Activated naive CD8-positive, alpha-beta T cell treated with anti-CD3 and anti-CD28 coated beads, Interleukin-2, amount 50 U/mL, for 24 hours (primary cell): ENCODE measurements at regions not wholly inside any gene's neighbourhood (a gene's known extent, or its start where the extent isn't known, plus 50 kb on each side); places are given as distances from the start of the nearest gene placed in this dataset.
A peak's percentile ranks its signal among the peaks of the same experiment; 100 is the strongest.

ENCODE experiments used
- ATAC-seq: fragments of 150-1000 bp; cut with Tn5 transposase; one replicate; pipeline ENCODE4 v1.10.0; 2021
- DNase-seq: peaks from one replicate; pipeline ENCODE4 v3.0.0; 2021
- H3K27ac Mint-ChIP-seq: one replicate; pipeline ENCODE4 v1.8.0; 2021; ENCODE audit warnings: mild to moderate bottlenecking, mixed read lengths
- H3K27me3 Mint-ChIP-seq: one replicate; pipeline ENCODE4 v1.8.0; 2021; ENCODE audit warnings: mixed read lengths
- H3K36me3 Mint-ChIP-seq: one replicate; pipeline ENCODE4 v1.8.0; 2021; ENCODE audit warnings: low read depth, mixed read lengths
- H3K4me1 Mint-ChIP-seq: one replicate; pipeline ENCODE4 v1.8.0; 2021; ENCODE audit warnings: mixed read lengths
- H3K4me3 Mint-ChIP-seq: one replicate; pipeline ENCODE4 v1.8.0; 2021; ENCODE audit warnings: mild to moderate bottlenecking, moderate library complexity, mixed read lengths
- H3K9me3 Mint-ChIP-seq: one replicate; pipeline ENCODE4 v1.8.0; 2021; ENCODE audit warnings: mixed read lengths

GRCh38 chr6:68333442-68333841 is 301.6 kb upstream of the ADGRB3 start:
- no peaks in the 10 kb centered on the region for H3K9me3 Mint-ChIP-seq
- DNase-seq (no peak), ATAC-seq (no peak)
- H3K27me3 Mint-ChIP-seq, result no peaks in the 10 kb centered on the region
- no peaks in the 10 kb centered on the region for H3K36me3 Mint-ChIP-seq
- no peak overlapping the region for H3K27ac Mint-ChIP-seq
- H3K4me1 Mint-ChIP-seq, result no peaks in the 10 kb centered on the region
- no peak overlapping the region for H3K4me3 Mint-ChIP-seq

- Mint-ChIP-seq H3K4me3 (no peak overlapping the region), H3K27me3 (no peaks in the 10 kb centered on the region), H3K4me1 (no peaks in the 10 kb centered on the region), H3K9me3 (no peaks in the 10 kb centered on the region), H3K27ac (no peak overlapping the region), H3K36me3 (no peaks in the 10 kb centered on the region)
- ATAC-seq (no peak), DNase-seq (no peak)
These were observed 306.9 kb upstream of the ADGRB3 start for GRCh38 chr6:68328156-68328555.

DNA sequence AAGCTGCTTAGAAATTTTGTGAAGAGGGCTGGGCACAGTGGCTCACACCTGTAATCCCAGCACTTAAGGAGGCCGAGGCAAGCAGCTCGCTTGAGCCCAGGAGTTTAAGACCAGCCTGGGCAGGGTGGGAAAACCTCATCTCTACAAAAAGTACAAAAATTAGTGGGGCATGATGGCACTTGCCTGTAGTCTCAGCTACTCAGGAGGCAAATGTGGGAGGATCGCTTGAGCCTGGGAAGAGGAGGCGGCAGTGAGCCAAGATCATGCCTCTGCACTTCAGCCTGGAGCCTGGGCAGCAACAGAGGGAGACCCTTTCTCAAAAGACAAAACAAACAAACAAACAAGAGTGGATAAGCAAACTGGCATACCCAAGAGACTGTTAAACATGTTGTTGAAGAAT is 308.3 kb upstream of the ADGRB3 start:
- no peak for DNase-seq
- H3K4me3 Mint-ChIP-seq, result no peak overlapping the region
- ATAC-seq, result no peak
- H3K9me3 Mint-ChIP-seq, result peaks cover 4% of the 10 kb centered on the region
- H3K27me3 Mint-ChIP-seq, result no peaks in the 10 kb centered on the region
- H3K36me3 Mint-ChIP-seq, result no peaks in the 10 kb centered on the region
- H3K27ac Mint-ChIP-seq, result no peak overlapping the region
- no peaks in the 10 kb centered on the region for H3K4me1 Mint-ChIP-seq

- DNase-seq (no peak), ATAC-seq (no peak)
- no peaks in the 10 kb centered on the region for H3K36me3 Mint-ChIP-seq
- H3K9me3 Mint-ChIP-seq, result no peaks in the 10 kb centered on the region
- no peak overlapping the region for H3K27ac Mint-ChIP-seq
- no peaks in the 10 kb centered on the region for H3K4me1 Mint-ChIP-seq
- H3K27me3 Mint-ChIP-seq, result no peaks in the 10 kb centered on the region
- no peak overlapping the region for H3K4me3 Mint-ChIP-seq
These were observed 317.7 kb upstream of the ADGRB3 start for GRCh38 chr6:68317366-68317765.

DNA sequence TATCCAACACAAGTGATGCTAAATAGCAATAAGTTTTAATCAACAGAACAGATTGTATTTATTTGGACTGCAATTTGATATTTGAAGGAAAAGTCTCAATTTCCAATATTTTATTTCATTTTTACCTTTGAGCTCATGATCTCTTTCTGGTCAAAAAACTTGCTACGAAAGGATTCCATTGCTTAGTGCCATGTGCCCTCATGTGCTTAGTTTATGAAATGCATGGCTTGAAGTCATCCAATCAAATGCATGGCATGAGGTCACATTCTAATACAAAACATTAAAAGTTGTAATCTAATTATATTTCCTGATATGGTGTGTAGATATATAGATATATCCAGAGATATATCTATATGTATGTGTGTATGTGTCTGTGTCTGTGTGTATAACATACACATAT is 321.2 kb upstream of the ADGRB3 start:
- Mint-ChIP-seq H3K27me3 (no peaks in the 10 kb centered on the region), H3K27ac (no peak overlapping the region), H3K9me3 (no peaks in the 10 kb centered on the region), H3K4me3 (no peak overlapping the region), H3K36me3 (no peaks in the 10 kb centered on the region), H3K4me1 (no peaks in the 10 kb centered on the region)
- ATAC-seq, result no peak
- no peak for DNase-seq

GRCh38 chr6:68307301-68307700 is 327.8 kb upstream of the ADGRB3 start:
- Mint-ChIP-seq H3K27me3 (no peaks in the 10 kb centered on the region), H3K9me3 (peaks cover 12% of the 10 kb centered on the region), H3K4me1 (no peaks in the 10 kb centered on the region), H3K4me3 (no peak overlapping the region), H3K27ac (no peak overlapping the region), H3K36me3 (no peaks in the 10 kb centered on the region)
- no peak for DNase-seq
- no peak for ATAC-seq

GRCh38 chr6:68296126-68296525 is 339.0 kb upstream of the ADGRB3 start:
- DNase-seq (no peak), ATAC-seq (no peak)
- peaks cover 25% of the 10 kb centered on the region for H3K9me3 Mint-ChIP-seq
- no peak overlapping the region for H3K4me3 Mint-ChIP-seq
- H3K27ac Mint-ChIP-seq, result no peak overlapping the region
- H3K36me3 Mint-ChIP-seq, result no peaks in the 10 kb centered on the region
- no peaks in the 10 kb centered on the region for H3K4me1 Mint-ChIP-seq
- no peaks in the 10 kb centered on the region for H3K27me3 Mint-ChIP-seq

DNA sequence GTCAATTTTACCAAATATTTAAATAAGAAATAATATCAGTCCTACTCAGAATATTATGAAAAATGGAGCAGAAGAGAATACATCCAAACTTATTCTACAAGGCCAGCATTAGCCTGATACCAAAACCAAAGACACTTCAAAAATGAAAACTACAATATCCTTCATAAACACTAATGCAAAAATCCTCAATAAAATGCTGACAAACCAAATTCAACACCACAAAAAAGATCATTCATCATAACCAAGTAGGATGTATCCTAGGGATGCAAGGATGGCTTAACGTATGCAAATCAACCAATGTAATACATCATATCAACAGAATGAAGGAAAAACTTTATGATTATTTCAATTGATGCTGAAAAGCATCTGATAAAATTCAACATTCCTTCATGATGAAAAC is 352.4 kb upstream of the ADGRB3 start:
- no peaks in the 10 kb centered on the region for H3K27me3 Mint-ChIP-seq
- no peaks in the 10 kb centered on the region for H3K4me1 Mint-ChIP-seq
- H3K4me3 Mint-ChIP-seq, result no peak overlapping the region
- no peak for ATAC-seq
- DNase-seq, result no peak
- no peaks in the 10 kb centered on the region for H3K36me3 Mint-ChIP-seq
- H3K9me3 Mint-ChIP-seq, result peaks cover 7% of the 10 kb centered on the region
- no peak overlapping the region for H3K27ac Mint-ChIP-seq

DNA sequence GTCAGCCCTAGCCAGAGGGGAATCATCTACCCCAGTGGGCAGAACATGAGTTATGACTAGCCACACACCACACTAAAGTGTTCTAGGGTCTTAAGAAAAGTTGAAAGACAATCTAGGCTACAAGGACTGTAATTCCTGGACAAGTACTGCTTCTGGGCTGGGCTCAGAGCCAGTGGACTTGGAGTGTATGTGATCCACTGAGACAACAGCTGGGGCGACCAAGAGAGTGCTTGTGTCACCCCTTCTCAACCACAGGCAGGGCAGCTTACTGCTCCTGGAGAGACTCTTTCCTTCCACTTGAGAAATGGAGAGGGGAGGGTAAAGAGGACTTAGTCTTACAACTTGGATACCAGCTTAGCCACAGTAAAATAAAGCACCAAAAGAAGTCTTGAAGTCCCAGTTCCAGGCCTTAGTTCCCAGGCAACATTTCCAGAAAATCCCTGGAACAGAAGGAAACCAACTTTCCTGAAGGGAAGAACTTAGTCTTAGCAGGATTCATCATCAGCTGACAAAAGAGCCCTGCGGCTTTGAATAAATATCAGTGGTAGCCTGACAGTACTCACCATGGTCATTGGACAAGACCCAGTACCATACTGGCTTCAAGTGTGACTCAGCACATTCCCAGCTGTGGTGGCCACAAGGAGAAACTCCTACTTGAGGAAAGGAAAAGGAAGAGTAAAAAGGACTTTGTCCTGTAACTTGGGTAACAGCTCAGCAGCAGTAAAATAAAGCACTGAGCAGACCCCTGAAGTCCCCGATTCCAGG is 355.1 kb upstream of the ADGRB3 start:
- no peaks in the 10 kb centered on the region for H3K36me3 Mint-ChIP-seq
- no peak for DNase-seq
- no peak for ATAC-seq
- no peaks in the 10 kb centered on the region for H3K27me3 Mint-ChIP-seq
- H3K4me1 Mint-ChIP-seq, result no peaks in the 10 kb centered on the region
- peaks cover 7% of the 10 kb centered on the region for H3K9me3 Mint-ChIP-seq
- no peak overlapping the region for H3K4me3 Mint-ChIP-seq
- H3K27ac Mint-ChIP-seq, result no peak overlapping the region

- Mint-ChIP-seq H3K9me3 (no peaks in the 10 kb centered on the region), H3K27me3 (no peaks in the 10 kb centered on the region), H3K4me1 (no peaks in the 10 kb centered on the region), H3K36me3 (no peaks in the 10 kb centered on the region), H3K4me3 (no peak overlapping the region), H3K27ac (no peak overlapping the region)
- ATAC-seq (no peak), DNase-seq (no peak)
These were observed 361.8 kb upstream of the ADGRB3 start for GRCh38 chr6:68273297-68273696.

DNA sequence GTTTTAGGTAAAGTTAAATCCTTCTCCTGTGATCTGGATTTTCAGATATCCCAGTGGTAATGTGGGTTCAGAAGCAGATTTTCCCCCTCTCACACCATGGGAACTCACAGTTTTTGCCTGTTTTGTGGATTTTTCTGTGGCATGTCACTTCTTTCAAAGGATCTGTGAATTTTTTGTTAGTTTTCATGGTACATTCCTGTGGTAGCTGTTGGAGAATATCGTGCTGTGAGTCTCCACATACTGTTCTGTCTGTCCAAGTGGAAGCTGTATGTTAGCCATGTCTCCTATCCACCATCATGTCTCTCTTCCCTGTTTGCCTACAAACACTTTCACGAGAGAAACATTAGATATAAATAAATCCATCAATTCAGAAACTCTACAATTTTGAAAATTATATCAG is 378.7 kb upstream of the ADGRB3 start:
- Mint-ChIP-seq H3K4me1 (no peaks in the 10 kb centered on the region), H3K4me3 (no peak overlapping the region), H3K9me3 (peaks cover 36% of the 10 kb centered on the region), H3K27me3 (no peaks in the 10 kb centered on the region), H3K36me3 (no peaks in the 10 kb centered on the region), H3K27ac (no peak overlapping the region)
- ATAC-seq (no peak), DNase-seq (no peak)

DNA sequence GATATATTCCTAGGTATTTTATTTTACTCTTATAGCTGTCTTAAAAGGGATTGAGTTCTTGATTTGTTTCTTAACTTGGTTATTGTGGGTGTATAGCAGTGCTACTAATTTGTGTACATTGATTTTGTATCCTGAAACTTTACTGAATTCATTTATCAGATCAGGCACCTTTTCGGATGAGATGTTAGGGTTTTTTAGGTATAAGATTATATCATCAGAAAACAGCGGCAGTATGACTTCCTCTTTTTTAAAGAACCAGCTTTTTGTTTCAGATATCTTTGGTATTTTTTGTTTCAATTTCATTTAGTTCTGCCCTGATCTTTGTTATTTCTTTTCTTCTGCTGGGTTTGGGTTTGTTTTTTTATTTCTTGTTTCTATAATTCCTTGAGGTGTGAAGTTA is 382.4 kb upstream of the ADGRB3 start:
- Mint-ChIP-seq H3K4me3 (no peak overlapping the region), H3K27me3 (no peaks in the 10 kb centered on the region), H3K4me1 (no peaks in the 10 kb centered on the region), H3K27ac (no peak overlapping the region), H3K36me3 (no peaks in the 10 kb centered on the region), H3K9me3 (peaks cover 44% of the 10 kb centered on the region)
- ATAC-seq, result no peak
- no peak for DNase-seq

DNA sequence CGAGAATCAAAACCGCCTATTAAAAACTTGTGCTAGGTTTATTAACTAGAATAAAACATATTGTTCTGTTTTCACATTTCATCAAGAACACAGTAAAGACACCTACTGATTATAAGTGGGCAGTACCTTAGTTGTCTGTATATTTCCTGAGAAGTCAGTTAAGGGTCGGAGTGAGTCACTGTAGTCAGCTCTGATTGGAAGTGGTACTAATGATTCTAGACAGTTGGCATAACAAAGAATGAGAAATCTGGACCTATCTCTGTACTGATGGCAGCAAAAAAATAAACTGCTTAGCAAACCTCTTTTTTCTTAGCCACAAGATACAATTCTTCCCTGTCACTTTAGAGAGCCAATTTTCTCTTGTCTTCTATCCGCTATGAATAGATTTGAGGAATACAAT is 387.3 kb upstream of the ADGRB3 start:
- no peaks in the 10 kb centered on the region for H3K27me3 Mint-ChIP-seq
- no peak overlapping the region for H3K4me3 Mint-ChIP-seq
- DNase-seq (no peak), ATAC-seq (no peak)
- no peak overlapping the region for H3K27ac Mint-ChIP-seq
- peaks cover 20% of the 10 kb centered on the region for H3K9me3 Mint-ChIP-seq
- H3K4me1 Mint-ChIP-seq, result no peaks in the 10 kb centered on the region
- H3K36me3 Mint-ChIP-seq, result no peaks in the 10 kb centered on the region

DNA sequence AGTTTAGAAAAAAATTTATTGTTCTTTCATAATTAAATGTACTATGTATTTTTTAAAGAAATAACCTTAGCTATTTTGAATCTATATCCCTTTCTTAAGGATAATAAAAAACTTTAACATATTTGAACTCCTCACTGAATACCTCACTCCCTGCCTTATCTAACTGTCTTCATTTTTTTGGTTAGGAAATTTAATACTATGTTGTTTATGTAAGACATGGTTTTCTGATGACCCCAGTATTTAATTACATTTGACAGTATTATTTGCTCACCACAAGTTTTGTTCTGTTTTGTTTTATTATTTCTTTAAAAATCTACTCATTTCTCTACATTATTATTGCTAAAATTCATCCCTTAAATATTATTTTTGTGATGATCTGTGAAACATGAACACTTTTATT is 394.4 kb upstream of the ADGRB3 start:
- H3K27ac Mint-ChIP-seq, result no peak overlapping the region
- no peaks in the 10 kb centered on the region for H3K27me3 Mint-ChIP-seq
- ATAC-seq, result no peak
- no peak for DNase-seq
- no peaks in the 10 kb centered on the region for H3K36me3 Mint-ChIP-seq
- no peaks in the 10 kb centered on the region for H3K4me1 Mint-ChIP-seq
- H3K9me3 Mint-ChIP-seq, result no peaks in the 10 kb centered on the region
- no peak overlapping the region for H3K4me3 Mint-ChIP-seq

DNA sequence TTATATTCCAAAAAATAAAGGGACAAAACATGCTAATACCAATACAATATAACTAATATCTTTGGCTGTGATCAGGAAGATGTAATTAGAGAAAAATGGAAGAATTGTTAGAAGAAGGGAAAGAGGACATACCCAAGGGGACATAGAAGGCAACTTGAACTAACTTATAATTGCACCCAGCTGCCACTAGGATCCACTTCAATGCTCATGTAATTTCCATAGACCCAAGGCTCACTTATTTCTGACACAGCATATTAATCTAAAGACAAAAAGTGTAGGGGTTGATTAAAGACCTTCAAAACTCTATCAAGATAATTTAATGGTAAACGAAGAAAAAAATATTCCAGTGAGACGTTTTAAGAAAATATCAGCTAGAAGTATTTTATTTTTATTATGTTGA is 396.0 kb upstream of the ADGRB3 start:
- DNase-seq (no peak), ATAC-seq (no peak)
- H3K27ac Mint-ChIP-seq, result no peak overlapping the region
- no peaks in the 10 kb centered on the region for H3K9me3 Mint-ChIP-seq
- H3K27me3 Mint-ChIP-seq, result no peaks in the 10 kb centered on the region
- no peak overlapping the region for H3K4me3 Mint-ChIP-seq
- no peaks in the 10 kb centered on the region for H3K4me1 Mint-ChIP-seq
- H3K36me3 Mint-ChIP-seq, result no peaks in the 10 kb centered on the region

- Mint-ChIP-seq H3K9me3 (peaks cover 4% of the 10 kb centered on the region), H3K4me3 (no peak overlapping the region), H3K4me1 (no peaks in the 10 kb centered on the region), H3K27me3 (no peaks in the 10 kb centered on the region), H3K27ac (no peak overlapping the region), H3K36me3 (no peaks in the 10 kb centered on the region)
- ATAC-seq (peak; percentile 43), DNase-seq (no peak)
These were observed 396.9 kb upstream of the ADGRB3 start for GRCh38 chr6:68238097-68238601.
